ENCODE measurements at regions not wholly inside any gene's neighbourhood (a gene's known extent, or its start where the extent isn't known, plus 50 kb on each side); places are given as distances from the start of the nearest gene placed in this dataset.
A peak's percentile ranks its signal among the peaks of the same experiment; 100 is the strongest.

GRCh38 chr3:16725972-16726371 is 120.7 kb upstream of the DAZL start:
- Mint-ChIP-seq H3K36me3 (ENCODE audit: low read depth) (no peaks in the 10 kb centered on the region), H3K4me3 (no peak overlapping the region), H3K27me3 (peaks cover 4% of the 10 kb centered on the region), H3K4me1 (ENCODE audit: low read depth) (no peaks in the 10 kb centered on the region), H3K27ac (no peak overlapping the region), H3K9me3 (peaks cover 12% of the 10 kb centered on the region)

GRCh38 chr3:16728770-16729745 is 123.8 kb upstream of the DAZL start:
- Mint-ChIP-seq H3K36me3 (ENCODE audit: low read depth) (no peaks in the 10 kb centered on the region), H3K4me1 (ENCODE audit: low read depth) (no peaks in the 10 kb centered on the region), H3K27ac (no peak overlapping the region), H3K27me3 (peaks cover 4% of the 10 kb centered on the region), H3K9me3 (peaks cover 27% of the 10 kb centered on the region), H3K4me3 (no peak overlapping the region)

DNA sequence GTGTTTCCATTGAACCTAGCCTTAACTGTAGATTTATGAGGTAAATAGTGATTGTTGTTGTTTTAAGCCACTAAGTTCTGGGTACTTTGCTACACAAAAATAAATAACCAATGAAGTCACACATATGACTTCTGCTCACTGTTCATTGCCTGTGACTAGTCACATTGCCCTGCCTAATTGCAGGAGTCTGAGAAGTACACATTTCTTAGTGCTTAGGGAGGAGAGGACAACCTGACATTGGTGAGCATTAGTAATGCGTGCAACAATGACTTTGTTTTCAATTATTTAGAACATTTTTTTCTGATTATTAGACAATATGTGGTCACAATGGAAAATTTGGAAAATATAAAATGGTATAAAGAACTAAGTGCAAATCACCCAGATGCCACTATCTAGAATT is 133.2 kb upstream of the DAZL start:
- Mint-ChIP-seq H3K4me1 (ENCODE audit: low read depth) (peaks cover 28% of the 10 kb centered on the region), H3K36me3 (ENCODE audit: low read depth) (peaks cover 13% of the 10 kb centered on the region), H3K27me3 (no peaks in the 10 kb centered on the region), H3K9me3 (peaks cover 14% of the 10 kb centered on the region), H3K27ac (no peak overlapping the region), H3K4me3 (no peak overlapping the region)

DNA sequence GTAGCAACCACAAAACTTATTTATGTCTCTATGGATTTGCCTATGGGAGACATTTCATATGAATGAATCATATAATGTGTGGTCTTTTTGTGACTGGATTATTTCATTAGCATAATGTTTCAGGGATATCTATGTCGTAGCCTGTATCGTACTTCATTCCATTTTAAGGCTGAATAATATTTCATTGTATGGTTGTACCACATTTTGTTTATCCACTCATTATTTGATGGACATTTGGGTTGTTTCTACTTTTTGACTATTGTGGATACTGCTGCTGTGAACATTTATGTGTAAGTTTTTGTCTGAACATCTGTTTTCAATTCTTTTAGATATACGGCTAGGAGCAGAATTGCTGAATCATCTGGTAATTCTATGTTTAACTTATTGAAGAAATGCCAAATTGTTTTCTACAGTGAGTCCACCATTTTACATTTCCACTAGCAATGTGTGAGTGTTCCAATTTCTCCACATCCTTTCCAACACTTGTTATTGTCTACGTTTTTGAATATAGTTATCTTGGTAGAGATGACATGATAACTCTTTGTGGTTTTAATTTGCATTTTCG is 134.4 kb upstream of the DAZL start:
- H3K9me3 Mint-ChIP-seq = peaks cover 13% of the 10 kb centered on the region
- H3K27ac Mint-ChIP-seq = no peak overlapping the region
- H3K4me1 Mint-ChIP-seq (ENCODE audit: low read depth) = peaks cover 28% of the 10 kb centered on the region
- no peak overlapping the region for H3K4me3 Mint-ChIP-seq
- peaks cover 17% of the 10 kb centered on the region for H3K36me3 Mint-ChIP-seq (ENCODE audit: low read depth)
- no peaks in the 10 kb centered on the region for H3K27me3 Mint-ChIP-seq

DNA sequence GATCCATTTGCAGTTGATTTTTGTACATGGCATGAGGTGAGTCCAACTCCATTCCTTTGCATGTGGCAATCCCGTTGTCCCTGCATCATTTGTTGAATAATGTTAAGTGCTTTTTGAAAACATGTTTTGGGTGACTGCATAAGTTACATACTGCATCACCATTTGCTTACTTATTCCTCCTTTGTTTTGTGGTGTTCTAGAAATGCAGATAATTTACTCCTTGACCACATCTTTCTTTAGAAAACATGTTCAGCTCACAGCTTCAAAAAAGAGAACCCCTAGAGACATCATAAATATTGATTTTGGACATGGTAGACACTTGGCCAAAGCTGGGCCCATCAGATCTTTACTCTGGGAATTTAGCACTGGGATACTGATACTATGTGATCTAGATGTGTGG is 135.3 kb upstream of the DAZL start:
- H3K4me1 Mint-ChIP-seq (ENCODE audit: low read depth) = peaks cover 28% of the 10 kb centered on the region
- H3K9me3 Mint-ChIP-seq = peaks cover 14% of the 10 kb centered on the region
- no peak overlapping the region for H3K4me3 Mint-ChIP-seq
- peaks cover 17% of the 10 kb centered on the region for H3K36me3 Mint-ChIP-seq (ENCODE audit: low read depth)
- no peak overlapping the region for H3K27ac Mint-ChIP-seq
- H3K27me3 Mint-ChIP-seq = no peaks in the 10 kb centered on the region

DNA sequence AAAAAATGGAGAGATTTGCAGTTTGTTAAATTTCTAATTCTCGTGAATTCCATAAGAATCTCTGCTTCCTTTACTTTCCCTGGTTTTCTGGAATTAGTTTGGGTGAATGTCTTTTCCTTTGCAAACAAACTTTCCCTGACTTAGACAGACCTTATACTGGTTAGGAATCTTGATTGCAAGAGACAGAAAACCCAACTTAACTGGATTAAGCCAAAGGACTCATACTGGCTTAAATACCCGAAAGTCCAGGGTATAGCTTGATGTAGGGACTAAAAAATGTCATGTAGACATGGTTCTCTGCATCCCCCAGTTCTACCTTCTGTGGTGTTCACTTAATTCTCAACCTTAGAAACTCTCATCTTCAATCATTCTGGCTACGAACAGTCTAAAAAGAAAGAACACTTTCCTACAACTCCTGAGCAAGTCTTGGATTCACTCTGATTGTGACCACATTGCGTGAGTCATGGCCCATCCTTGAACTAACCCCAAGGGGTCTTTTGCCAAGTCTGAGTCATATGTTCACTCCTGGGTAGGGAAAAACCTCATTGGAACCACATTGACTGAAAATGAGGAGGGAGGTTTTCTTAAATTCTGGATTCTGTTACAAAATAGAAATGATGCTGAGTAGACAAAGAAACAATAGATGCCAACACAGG is 136.0 kb upstream of the DAZL start:
- peak overlapping the region; percentile 85 for H3K27ac Mint-ChIP-seq
- peaks cover 14% of the 10 kb centered on the region for H3K9me3 Mint-ChIP-seq
- peaks cover 17% of the 10 kb centered on the region for H3K36me3 Mint-ChIP-seq (ENCODE audit: low read depth)
- no peaks in the 10 kb centered on the region for H3K27me3 Mint-ChIP-seq
- H3K4me3 Mint-ChIP-seq = peak overlapping the region; percentile 33
- H3K4me1 Mint-ChIP-seq (ENCODE audit: low read depth) = peaks cover 28% of the 10 kb centered on the region

GRCh38 chr3:16741890-16742289 is 136.7 kb upstream of the DAZL start:
- peak overlapping the region; percentile 85 for H3K27ac Mint-ChIP-seq
- H3K27me3 Mint-ChIP-seq = no peaks in the 10 kb centered on the region
- peak overlapping the region; percentile 10 for H3K4me3 Mint-ChIP-seq
- H3K9me3 Mint-ChIP-seq = peaks cover 14% of the 10 kb centered on the region
- H3K36me3 Mint-ChIP-seq (ENCODE audit: low read depth) = peaks cover 17% of the 10 kb centered on the region
- H3K4me1 Mint-ChIP-seq (ENCODE audit: low read depth) = peaks cover 27% of the 10 kb centered on the region

GRCh38 chr3:16743276-16743675 is 138.1 kb upstream of the DAZL start:
- Mint-ChIP-seq H3K36me3 (ENCODE audit: low read depth) (peaks cover 17% of the 10 kb centered on the region), H3K9me3 (peaks cover 14% of the 10 kb centered on the region), H3K4me1 (ENCODE audit: low read depth) (peaks cover 20% of the 10 kb centered on the region), H3K27me3 (no peaks in the 10 kb centered on the region), H3K4me3 (no peak overlapping the region), H3K27ac (no peak overlapping the region)

DNA sequence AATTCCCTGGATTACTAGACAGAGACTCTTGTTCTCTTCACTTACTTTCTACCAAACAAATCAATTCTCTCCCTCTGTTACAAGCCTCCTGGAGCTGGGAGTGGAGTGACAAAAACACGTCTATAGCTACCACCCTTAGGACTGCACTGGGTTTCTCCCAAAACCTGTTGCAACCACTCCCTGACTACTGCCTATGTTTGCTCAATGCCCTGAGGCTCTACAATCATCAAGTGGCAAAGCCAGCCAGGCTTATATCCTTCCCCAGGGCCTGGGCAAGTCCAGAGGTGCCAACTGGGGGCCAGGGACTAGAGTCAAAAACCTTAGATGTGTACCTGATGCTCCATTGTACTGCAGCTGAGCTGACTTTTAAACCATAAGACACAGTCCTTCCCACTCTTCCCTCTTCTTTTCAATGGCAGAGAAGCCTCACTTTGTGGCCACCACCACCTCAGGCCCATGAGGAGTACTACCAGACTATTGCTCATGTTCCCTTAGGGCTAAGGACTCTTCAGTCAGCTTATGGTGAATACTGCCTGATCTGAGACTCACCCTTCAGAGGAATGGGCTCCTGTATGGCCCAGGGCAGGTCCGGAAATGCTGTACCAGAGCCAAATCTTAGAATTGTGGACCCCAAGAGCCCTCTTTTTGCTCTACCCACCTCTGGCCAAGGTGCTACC is 125.4 kb upstream of the PLCL2 start:
- Mint-ChIP-seq H3K27ac (no peak overlapping the region), H3K36me3 (ENCODE audit: low read depth) (no peaks in the 10 kb centered on the region), H3K9me3 (peaks cover 10% of the 10 kb centered on the region), H3K4me3 (no peak overlapping the region), H3K27me3 (no peaks in the 10 kb centered on the region), H3K4me1 (ENCODE audit: low read depth) (peaks cover 7% of the 10 kb centered on the region)

DNA sequence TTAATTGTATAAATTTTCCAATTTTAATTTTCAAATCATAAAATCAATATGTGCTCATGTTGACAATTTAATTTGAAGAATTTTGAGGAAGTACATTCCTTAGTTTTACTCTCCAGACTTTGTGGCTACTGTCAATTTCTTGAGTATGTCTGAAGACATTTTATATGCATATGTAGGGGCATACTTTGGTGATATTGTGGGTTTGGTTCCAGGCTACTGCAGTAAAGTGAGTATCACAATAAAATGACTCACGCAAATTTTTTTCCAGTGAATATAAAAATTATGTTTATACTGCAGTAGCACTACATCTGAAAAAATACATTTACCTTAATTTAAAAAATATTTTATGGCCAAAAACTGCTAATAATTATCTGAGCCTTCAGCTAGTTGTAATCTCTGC is 123.2 kb upstream of the PLCL2 start:
- no peak overlapping the region for H3K27ac Mint-ChIP-seq
- H3K4me3 Mint-ChIP-seq = no peak overlapping the region
- H3K4me1 Mint-ChIP-seq (ENCODE audit: low read depth) = peaks cover 7% of the 10 kb centered on the region
- no peaks in the 10 kb centered on the region for H3K36me3 Mint-ChIP-seq (ENCODE audit: low read depth)
- H3K27me3 Mint-ChIP-seq = no peaks in the 10 kb centered on the region
- H3K9me3 Mint-ChIP-seq = peaks cover 10% of the 10 kb centered on the region

GRCh38 chr3:16765661-16766060 is 119.1 kb upstream of the PLCL2 start:
- Mint-ChIP-seq H3K9me3 (peaks cover 3% of the 10 kb centered on the region), H3K27ac (no peak overlapping the region), H3K4me3 (no peak overlapping the region), H3K4me1 (ENCODE audit: low read depth) (peaks cover 7% of the 10 kb centered on the region), H3K36me3 (ENCODE audit: low read depth) (no peaks in the 10 kb centered on the region), H3K27me3 (no peaks in the 10 kb centered on the region)

GRCh38 chr3:16767006-16767405 is 117.7 kb upstream of the PLCL2 start:
- Mint-ChIP-seq H3K36me3 (ENCODE audit: low read depth) (no peaks in the 10 kb centered on the region), H3K27ac (no peak overlapping the region), H3K27me3 (no peaks in the 10 kb centered on the region), H3K4me3 (no peak overlapping the region), H3K4me1 (ENCODE audit: low read depth) (peaks cover 4% of the 10 kb centered on the region), H3K9me3 (peaks cover 3% of the 10 kb centered on the region)

DNA sequence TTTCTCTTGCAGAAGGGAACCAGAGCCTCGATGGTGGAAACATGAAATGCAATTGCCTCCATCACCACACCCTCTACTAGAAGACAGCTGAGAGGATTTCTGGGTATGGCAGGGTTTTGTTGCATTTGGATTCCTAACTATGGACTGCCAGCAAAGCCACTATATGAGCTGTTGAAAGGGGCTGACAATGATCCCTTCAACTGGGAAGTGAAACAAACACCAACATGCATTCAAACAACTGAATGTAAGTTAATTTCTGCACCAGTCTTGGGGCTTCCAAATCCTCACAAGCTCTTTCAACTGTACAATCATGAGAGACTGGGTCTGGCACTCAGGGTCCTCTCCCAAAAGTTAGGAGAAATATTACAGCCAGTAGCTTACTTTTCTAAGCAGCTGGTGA is 116.7 kb upstream of the PLCL2 start:
- no peaks in the 10 kb centered on the region for H3K27me3 Mint-ChIP-seq
- H3K9me3 Mint-ChIP-seq = no peaks in the 10 kb centered on the region
- no peak overlapping the region for H3K27ac Mint-ChIP-seq

GRCh38 chr3:16768956-16769355 is 115.8 kb upstream of the PLCL2 start:
- Mint-ChIP-seq H3K36me3 (ENCODE audit: low read depth) (no peaks in the 10 kb centered on the region), H3K9me3 (no peaks in the 10 kb centered on the region), H3K27ac (no peak overlapping the region), H3K4me3 (no peak overlapping the region), H3K4me1 (ENCODE audit: low read depth) (peaks cover 9% of the 10 kb centered on the region), H3K27me3 (no peaks in the 10 kb centered on the region)

More for the DNA sequence above, 116.7 kb upstream of the PLCL2 start:
- Mint-ChIP-seq H3K4me3 (no peak overlapping the region), H3K36me3 (ENCODE audit: low read depth) (no peaks in the 10 kb centered on the region), H3K4me1 (ENCODE audit: low read depth) (peaks cover 6% of the 10 kb centered on the region)

DNA sequence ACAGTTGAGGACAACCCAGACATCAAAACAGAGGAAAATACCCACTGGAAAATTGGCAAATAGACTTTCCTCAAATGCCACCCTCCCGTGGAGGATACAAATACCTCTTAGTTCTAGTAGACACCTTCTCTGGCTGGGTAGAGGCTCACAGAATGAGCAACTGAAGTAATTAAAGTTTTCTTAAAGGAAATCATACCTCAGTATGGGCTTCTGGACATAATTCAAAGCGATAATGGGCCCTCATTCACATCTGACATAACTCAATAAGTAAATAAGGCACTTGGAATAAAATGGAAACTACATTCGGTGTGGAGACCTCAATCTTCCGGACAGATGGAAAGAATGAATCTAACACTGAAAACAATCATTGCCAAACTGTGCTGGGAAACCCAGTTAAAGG is 115.2 kb upstream of the PLCL2 start:
- Mint-ChIP-seq H3K36me3 (ENCODE audit: low read depth) (no peaks in the 10 kb centered on the region), H3K4me3 (no peak overlapping the region), H3K27ac (no peak overlapping the region), H3K27me3 (no peaks in the 10 kb centered on the region), H3K4me1 (ENCODE audit: low read depth) (peaks cover 11% of the 10 kb centered on the region), H3K9me3 (no peaks in the 10 kb centered on the region)

All from stimulated activated naive CD8-positive, alpha-beta T cell treated with anti-CD3 and anti-CD28 coated beads, Interleukin-15, Interleukin-2, amounts not matched to agents 100 ng/mL and 50 ng/mL, for 24 hours (primary cell).